ENCODE measurements at regions not wholly inside any gene's neighbourhood (a gene's known extent, or its start where the extent isn't known, plus 50 kb on each side); places are given as distances from the start of the nearest gene placed in this dataset.

GRCh38 chr2:57549642-57550102 is 496.9 kb upstream of the VRK2 start:
- in situ Hi-C loops (cut with MboI; ENCODE audit: low sequenced_read_pairs, unreplicated experiment): no loop called here
- DNase-seq (ENCODE audit: low spot score): no peak
- TF ChIP-seq, protein P1, sequence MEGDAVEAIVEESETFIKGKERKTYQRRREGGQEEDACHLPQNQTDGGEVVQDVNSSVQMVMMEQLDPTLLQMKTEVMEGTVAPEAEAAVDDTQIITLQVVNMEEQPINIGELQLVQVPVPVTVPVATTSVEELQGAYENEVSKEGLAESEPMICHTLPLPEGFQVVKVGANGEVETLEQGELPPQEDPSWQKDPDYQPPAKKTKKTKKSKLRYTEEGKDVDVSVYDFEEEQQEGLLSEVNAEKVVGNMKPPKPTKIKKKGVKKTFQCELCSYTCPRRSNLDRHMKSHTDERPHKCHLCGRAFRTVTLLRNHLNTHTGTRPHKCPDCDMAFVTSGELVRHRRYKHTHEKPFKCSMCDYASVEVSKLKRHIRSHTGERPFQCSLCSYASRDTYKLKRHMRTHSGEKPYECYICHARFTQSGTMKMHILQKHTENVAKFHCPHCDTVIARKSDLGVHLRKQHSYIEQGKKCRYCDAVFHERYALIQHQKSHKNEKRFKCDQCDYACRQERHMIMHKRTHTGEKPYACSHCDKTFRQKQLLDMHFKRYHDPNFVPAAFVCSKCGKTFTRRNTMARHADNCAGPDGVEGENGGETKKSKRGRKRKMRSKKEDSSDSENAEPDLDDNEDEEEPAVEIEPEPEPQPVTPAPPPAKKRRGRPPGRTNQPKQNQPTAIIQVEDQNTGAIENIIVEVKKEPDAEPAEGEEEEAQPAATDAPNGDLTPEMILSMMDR (IDR thresholded peaks at IDR 0.05; ENCODE audit: borderline replicate concordance, control extremely low read depth, extremely low read depth, insufficient read depth, missing control alignments): peak; percentile 54

DNA sequence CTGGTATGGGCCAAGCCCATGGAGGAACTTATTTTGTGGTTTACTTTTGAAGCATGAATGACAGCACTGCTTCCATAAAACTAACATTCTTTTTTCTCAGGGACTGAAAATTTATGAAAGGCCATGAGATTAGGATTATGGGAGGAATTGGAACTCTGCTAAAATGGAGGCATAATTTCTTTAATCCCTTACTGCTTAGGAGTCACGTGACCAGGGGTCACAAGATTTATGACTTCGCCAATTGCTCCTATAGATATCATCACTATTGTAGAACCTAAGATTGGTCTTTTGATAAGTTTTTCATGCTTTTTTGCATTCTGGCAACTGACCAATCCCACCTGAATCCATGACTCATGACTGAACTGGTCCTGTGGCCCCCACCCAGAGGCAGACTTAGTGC is 495.7 kb upstream of the VRK2 start:
- DNase-seq (ENCODE audit: low spot score): no peak
- TF ChIP-seq, protein P1 (IDR thresholded peaks at IDR 0.05; ENCODE audit: borderline replicate concordance, control extremely low read depth, extremely low read depth, insufficient read depth, missing control alignments): no peak
- in situ Hi-C loops (cut with MboI; ENCODE audit: low sequenced_read_pairs, unreplicated experiment): no loop called here

- TF ChIP-seq, protein P1 (IDR thresholded peaks at IDR 0.05; ENCODE audit: borderline replicate concordance, control extremely low read depth, extremely low read depth, insufficient read depth, missing control alignments): no peak
- no peak for DNase-seq (ENCODE audit: low spot score)
- in situ Hi-C loops (cut with MboI; ENCODE audit: low sequenced_read_pairs, unreplicated experiment): no loop called here
Measured at GRCh38 chr2:57552885-57553284, 493.7 kb upstream of the VRK2 start.

DNA sequence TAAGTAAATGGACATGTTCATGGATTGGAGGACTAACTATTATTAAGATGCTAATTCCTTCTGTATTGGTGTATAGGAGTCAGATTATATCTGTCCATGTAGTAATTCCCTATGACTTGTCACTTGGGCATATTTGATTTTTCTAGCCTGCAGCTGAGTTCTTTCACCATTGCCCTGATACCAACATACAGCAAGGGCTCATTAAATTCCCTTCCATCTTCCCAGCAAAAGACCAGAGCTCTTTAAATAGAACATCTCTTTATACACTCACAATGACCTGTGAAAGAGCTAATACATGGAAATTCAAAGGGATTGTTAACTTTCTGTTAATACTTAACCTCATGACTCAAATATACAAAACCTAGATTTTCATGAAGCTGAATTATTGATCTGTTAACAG is 492.3 kb upstream of the VRK2 start:
- no peak for DNase-seq (ENCODE audit: low spot score)
- TF ChIP-seq, protein P1 (IDR thresholded peaks at IDR 0.05; ENCODE audit: borderline replicate concordance, control extremely low read depth, extremely low read depth, insufficient read depth, missing control alignments): no peak
- in situ Hi-C loops (cut with MboI; ENCODE audit: low sequenced_read_pairs, unreplicated experiment): no loop called here

DNA sequence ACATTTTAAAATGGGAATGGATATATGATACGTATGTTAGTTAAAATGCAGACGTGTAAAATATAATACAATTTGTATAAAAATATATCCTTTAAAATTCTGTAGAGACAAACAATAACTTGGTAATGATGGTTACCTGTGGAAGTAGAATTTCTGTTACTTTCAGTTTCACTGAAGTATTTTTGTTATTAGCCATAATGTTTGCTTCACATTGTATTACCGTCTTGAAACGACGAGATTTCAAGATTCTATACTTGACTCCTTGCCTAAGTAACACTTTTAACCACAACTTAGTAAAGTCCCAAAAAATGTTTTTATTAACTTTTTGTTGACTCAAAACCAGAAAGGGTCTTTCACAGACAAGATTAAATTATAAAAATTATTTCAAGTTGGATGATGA is 488.3 kb upstream of the VRK2 start:
- TF ChIP-seq, protein P1 (IDR thresholded peaks at IDR 0.05; ENCODE audit: borderline replicate concordance, control extremely low read depth, extremely low read depth, insufficient read depth, missing control alignments): no peak
- in situ Hi-C loops (cut with MboI; ENCODE audit: low sequenced_read_pairs, unreplicated experiment): no loop called here
- no peak for DNase-seq (ENCODE audit: low spot score)

DNA sequence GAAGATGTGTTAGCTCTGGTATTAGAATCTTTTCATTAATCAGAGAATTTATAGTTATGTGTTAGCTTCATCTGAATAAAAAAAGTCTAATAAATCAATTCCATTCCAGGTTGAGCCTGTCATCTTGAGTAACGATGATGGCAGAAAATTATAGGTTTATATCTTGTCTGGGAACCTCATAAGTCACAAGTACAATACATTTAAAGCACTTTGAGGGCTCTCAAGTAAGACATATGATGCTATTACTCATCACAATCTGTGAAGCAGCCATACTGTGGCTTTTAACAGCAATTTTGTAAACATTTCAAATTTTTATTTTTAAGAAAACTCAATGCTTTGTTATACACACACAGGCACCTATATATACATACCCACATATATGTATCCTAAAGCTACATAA is 484.1 kb upstream of the VRK2 start:
- TF ChIP-seq, protein P1 (IDR thresholded peaks at IDR 0.05; ENCODE audit: borderline replicate concordance, control extremely low read depth, extremely low read depth, insufficient read depth, missing control alignments): no peak
- in situ Hi-C loops (cut with MboI; ENCODE audit: low sequenced_read_pairs, unreplicated experiment): no loop called here
- DNase-seq (ENCODE audit: low spot score): no peak

DNA sequence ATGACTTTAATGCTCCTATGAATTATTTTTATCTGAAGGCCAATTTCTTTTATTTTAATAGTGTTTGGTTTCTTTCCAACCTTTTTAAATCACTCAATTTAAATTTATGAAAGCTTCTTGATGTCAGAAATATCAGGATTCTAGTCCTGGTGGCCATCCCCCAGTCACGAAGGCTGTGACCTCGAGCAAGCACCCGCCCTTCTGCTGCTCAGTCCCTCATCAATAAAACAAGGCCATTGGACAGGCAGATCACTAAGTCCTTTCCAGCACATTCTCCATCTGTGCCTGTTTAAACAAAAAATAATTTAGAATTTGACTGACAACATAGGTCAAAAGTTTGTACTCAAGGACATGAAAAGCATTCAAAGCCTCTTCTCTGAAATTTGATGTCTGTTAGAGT is 483.6 kb upstream of the VRK2 start:
- TF ChIP-seq, protein P1 (IDR thresholded peaks at IDR 0.05; ENCODE audit: borderline replicate concordance, control extremely low read depth, extremely low read depth, insufficient read depth, missing control alignments): no peak
- in situ Hi-C loops (cut with MboI; ENCODE audit: low sequenced_read_pairs, unreplicated experiment): no loop called here
- no peak for DNase-seq (ENCODE audit: low spot score)

Measured in GM13976 (cell line).